HCT116 (cell line): ENCODE measurements at regions not wholly inside any gene's neighbourhood (a gene's known extent, or its start where the extent isn't known, plus 50 kb on each side); places are given as distances from the start of the nearest gene placed in this dataset.

Experiments used
- ATAC-seq: fragments of 200-7000 bp; cut with Tn5 transposase; 2 replicates; pipeline ENCODE4 v1.9.1; 2020; ENCODE audit warnings: mild to moderate bottlenecking, moderate library complexity
- BruUV-seq: library from RNA; stranded (reverse); fragments of 400-500 nt; replicated peaks from 2 replicates; lab custom pipeline; 2021; lab: Mats Ljungman, UMichigan
- CTCF ChIA-PET: fragments of 300-600 bp; sonication (Branson Sonifier 250); formaldehyde crosslinking; loops from one replicate; lab custom pipeline; 2021; ENCODE audit warnings: antibody characterized with exemption; lab: Charles Lee
- POLR2A ChIA-PET: fragments of 300-600, 350-600 bp; sonication (Branson Sonifier 250); formaldehyde crosslinking; loops from one replicate; lab custom pipeline; 2021; ENCODE audit warnings: antibody characterized with exemption; lab: Charles Lee
- RAD21 ChIA-PET, 2 experiments: fragments of 300-600 bp; sonication (Branson Sonifier 250); formaldehyde crosslinking; loops; one replicate each; lab custom pipeline; 2023; ENCODE audit warnings: low total read pairs in 2 of 2; ENCODE audit not compliant: uncharacterized antibody in 2 of 2, unreplicated experiment in 2 of 2, low non-redundant PET in 1 of 2; lab: Charles Lee
- DNase-seq: peaks from one replicate; pipeline ENCODE4 v3.0.0-alpha.2; 2010; ENCODE audit warnings: low read depth, low spot score
- H2AFZ ChIP-seq: fragments of 200-600 bp; shearing (Covaris generic), sonication (generic); 2 replicates; pipeline ENCODE4 v1.6.1; 2017; ENCODE audit warnings: low read depth, mixed run types, mixed read lengths, antibody characterized with exemption, low read length; ENCODE audit not compliant: poor library complexity, severe bottlenecking
- H3K27ac ChIP-seq: 2 replicates; pipeline ENCODE4 v1.5.1; 2012; ENCODE audit warnings: low read depth, low read length
- H3K27me3 ChIP-seq: fragments of 200-600 bp; sonication (generic); 2 replicates; pipeline ENCODE4 v1.6.1; 2016; ENCODE audit warnings: mixed run types, low read length, mixed read lengths; ENCODE audit not compliant: insufficient read depth
- H3K36me3 ChIP-seq, 2 experiments: fragments of 200-500 bp in 1 of 2; fragments of 200-600 bp in 1 of 2; sonication (Bioruptor generic) in 1 of 2; sonication (generic) in 1 of 2; 2 replicates each; pipeline versions ENCODE4 v1.5.1 to v1.6.1; 2014 to 2016; ENCODE audit warnings: low read length in 2 of 2, inconsistent platforms in 1 of 2, mixed read lengths in 1 of 2, mixed run types in 1 of 2; ENCODE audit not compliant: insufficient read depth in 2 of 2, control insufficient read depth in 1 of 2
- H3K4me1 ChIP-seq, 2 experiments: fragments of 200-600 bp in 1 of 2; sonication (generic) in 1 of 2; 2 replicates each; pipeline versions ENCODE4 v1.5.1 to v1.6.1; 2012 to 2017; ENCODE audit warnings: low read length in 2 of 2, inconsistent platforms in 1 of 2, mild to moderate bottlenecking in 1 of 2, mixed read lengths in 1 of 2, mixed run types in 1 of 2, moderate library complexity in 1 of 2; ENCODE audit not compliant: insufficient read depth in 2 of 2, control insufficient read depth in 1 of 2
- H3K4me2 ChIP-seq: fragments of 200-600 bp; sonication (generic); 2 replicates; pipeline ENCODE4 v1.6.1; 2017; ENCODE audit warnings: mixed run types, low read length, mixed read lengths
- H3K4me3 ChIP-seq, 2 experiments: fragments of 200-600 bp in 1 of 2; sonication (generic) in 1 of 2; replicated peaks in 1 of 2; 2 replicates each; pipeline ENCODE4 v1.5.1; 2011 to 2016; ENCODE audit warnings: low read length in 2 of 2, control low read depth in 1 of 2, low read depth in 1 of 2, mild to moderate bottlenecking in 1 of 2, mixed read lengths in 1 of 2, mixed run types in 1 of 2
- H3K79me2 ChIP-seq: fragments of 200-600 bp; sonication (generic); 2 replicates; pipeline ENCODE4 v1.6.1; 2017; ENCODE audit warnings: mild to moderate bottlenecking, mixed run types, low read length, moderate library complexity, mixed read lengths; ENCODE audit not compliant: insufficient read depth
- H3K9ac ChIP-seq: fragments of 200-600 bp; sonication (generic); 2 replicates; pipeline ENCODE4 v1.6.1; 2016; ENCODE audit warnings: low read length, mixed read lengths
- H3K9me2 ChIP-seq: fragments of 200-600 bp; sonication (generic), shearing (Covaris generic); 2 replicates; pipeline ENCODE4 v1.6.1; 2017; ENCODE audit warnings: mixed run types, mild to moderate bottlenecking, moderate library complexity; ENCODE audit not compliant: insufficient read depth
- H3K9me3 ChIP-seq, 2 experiments: fragments of 200-500 bp in 1 of 2; fragments of 200-600 bp in 1 of 2; sonication (Bioruptor generic) in 1 of 2; sonication (generic) in 1 of 2; 2 replicates each; pipeline ENCODE4 v1.6.1; 2014 to 2017; ENCODE audit warnings: low read length in 2 of 2, mixed read lengths in 2 of 2, inconsistent platforms in 1 of 2, low read depth in 1 of 2, mild to moderate bottlenecking in 1 of 2, mixed run types in 1 of 2, moderate library complexity in 1 of 2; ENCODE audit not compliant: control insufficient read depth in 1 of 2, insufficient read depth in 1 of 2
- H4K20me1 ChIP-seq: fragments of 200-600 bp; sonication (generic), shearing (Covaris generic); 2 replicates; pipeline ENCODE4 v1.6.1; 2017; ENCODE audit warnings: mixed run types, mild to moderate bottlenecking, moderate library complexity; ENCODE audit not compliant: insufficient read depth
- EGR1 ChIP-seq: IDR thresholded peaks from 2 replicates; pipeline ENCODE4 v1.6.1; 2012; ENCODE audit warnings: low read depth
- EZH2 ChIP-seq: fragments of 200-600 bp; sonication (generic); IDR thresholded peaks from 2 replicates; pipeline ENCODE4 v1.6.1; 2017; ENCODE audit warnings: antibody characterized with exemption, mixed run types
- JUND ChIP-seq: IDR thresholded peaks from 2 replicates; pipeline ENCODE4 v1.6.1; 2012
- POLR2AphosphoS5 ChIP-seq: IDR thresholded peaks from 2 replicates; pipeline ENCODE4 v1.6.1; 2011; ENCODE audit warnings: mild to moderate bottlenecking, low read depth, low read length, moderate library complexity
- RAD21 ChIP-seq: IDR thresholded peaks from 2 replicates; pipeline ENCODE4 v1.6.1; 2012; ENCODE audit warnings: low read depth, mild to moderate bottlenecking
- TCF7L2 ChIP-seq: IDR thresholded peaks from 2 replicates; pipeline ENCODE4 v1.7.0; 2011; ENCODE audit warnings: borderline replicate concordance, inconsistent platforms; ENCODE audit not compliant: insufficient read depth, insufficient read length; ENCODE audit errors: extremely low read depth
- intact Hi-C: fragments of 100-400 bp; cut with micrococcal nuclease; formaldehyde crosslinking; loops from 2 replicates; pipeline ENCODE4 v1.10.0; 2022
- TF ChIP-seq, protein P1 (sequence below): IDR thresholded peaks from 2 replicates; pipeline ENCODE4 v1.6.1; 2012

DNA sequence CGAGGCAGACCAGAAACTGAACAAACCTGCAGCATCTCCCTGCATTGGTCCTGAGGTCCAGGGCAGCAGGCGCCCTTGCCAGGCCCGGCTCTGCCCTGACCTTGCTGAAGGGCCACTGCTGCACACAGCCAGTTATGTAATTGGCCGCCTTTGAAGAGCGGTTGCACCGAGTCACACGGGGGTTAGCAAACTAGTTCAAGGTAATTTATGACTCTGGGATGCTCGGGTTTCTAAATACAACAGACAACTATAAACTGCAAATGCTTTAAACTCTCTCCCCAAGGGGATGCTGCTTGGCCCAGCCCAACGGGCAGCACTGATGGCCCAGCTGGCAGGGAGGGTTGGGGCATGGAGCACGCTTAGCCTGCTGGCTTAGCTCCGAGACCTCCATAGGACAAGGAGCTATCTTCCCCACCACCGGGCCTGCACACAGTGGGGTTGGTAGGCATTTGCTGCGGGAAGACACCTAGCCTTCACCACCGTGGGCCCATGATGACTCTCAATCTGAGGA, 60.3 kb upstream of the IQSEC1 start:
- ChIA-PET CTCF (no interaction called here), POLR2A (no interaction called here), RAD21 (no interaction called here)
- Histone ChIP-seq H4K20me1 (no peaks in the 10 kb centered on the region), H3K4me2 (no peak overlapping the region), H3K36me3 (no peaks in the 10 kb centered on the region), H3K9ac (no peak overlapping the region), H3K4me3 (no peak overlapping the region), H3K27me3 (no peaks in the 10 kb centered on the region), H3K27ac (no peak overlapping the region), H3K9me2 (no peaks in the 10 kb centered on the region), H3K4me1 (no peaks in the 10 kb centered on the region), H3K9me3 (no peaks in the 10 kb centered on the region), H2AFZ (no peak overlapping the region), H3K79me2 (no peaks in the 10 kb centered on the region)
- intact Hi-C loops: no loop called here
- ATAC-seq (no peak), DNase-seq (no peak)
- no TSS peak for BruUV-seq
- no peak for TF ChIP-seq POLR2AphosphoS5
- TF ChIP-seq EZH2: no peak
- no peak for TF ChIP-seq JUND
- no peak for TF ChIP-seq RAD21
- TF ChIP-seq TCF7L2: no peak
- TF ChIP-seq, protein P1, sequence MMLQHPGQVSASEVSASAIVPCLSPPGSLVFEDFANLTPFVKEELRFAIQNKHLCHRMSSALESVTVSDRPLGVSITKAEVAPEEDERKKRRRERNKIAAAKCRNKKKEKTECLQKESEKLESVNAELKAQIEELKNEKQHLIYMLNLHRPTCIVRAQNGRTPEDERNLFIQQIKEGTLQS: no peak

- CTCF ChIA-PET: interaction anchor here (0.8 to 0.9 kb wide), 2 partner anchors 13 to 41 kb away, joined by 3 to 4 read pairs; no protein-coding TSS in a partner anchor
Measured at GRCh38 chr3:13132731-13133410, 59.6 kb upstream of the IQSEC1 start.

More at GRCh38 chr3:13132731-13133410, 59.6 kb upstream of the IQSEC1 start:
- no peak overlapping the region for H2AFZ ChIP-seq
- ATAC-seq (no peak), DNase-seq (no peak)
- intact Hi-C loops: no loop called here
- no peak overlapping the region for H3K4me2 ChIP-seq
- H3K4me1 ChIP-seq: no peaks in the 10 kb centered on the region
- no peaks in the 10 kb centered on the region for H4K20me1 ChIP-seq
- H3K36me3 ChIP-seq: no peaks in the 10 kb centered on the region
- TF ChIP-seq EGR1: no peak
- H3K27ac ChIP-seq: no peak overlapping the region
- ChIA-PET RAD21 (no interaction called here), POLR2A (no interaction called here)
- H3K27me3 ChIP-seq: no peaks in the 10 kb centered on the region
- no peak overlapping the region for H3K9ac ChIP-seq
- no TSS peak for BruUV-seq
- H3K9me2 ChIP-seq: no peaks in the 10 kb centered on the region
- no peaks in the 10 kb centered on the region for H3K9me3 ChIP-seq
- no peaks in the 10 kb centered on the region for H3K79me2 ChIP-seq
- no peak overlapping the region for H3K4me3 ChIP-seq
